SK-N-SH (cell line): ENCODE measurements at regions not wholly inside any gene's neighbourhood (a gene's known extent, or its start where the extent isn't known, plus 50 kb on each side); places are given as distances from the start of the nearest gene placed in this dataset.

ENCODE experiments used
- CTCF ChIA-PET: fragments of 300-600, 350-600 bp; formaldehyde crosslinking; extraction: SDS; loops from one replicate; lab custom pipeline; 2021; lab: Yijun Ruan, JAX
- POLR2A ChIA-PET: fragments of 350-600 bp; sonication (Branson Sonifier 250); formaldehyde crosslinking; extraction: SDS; loops from one replicate; lab custom pipeline; 2020; ENCODE audit warnings: antibody characterized with exemption, inconsistent platforms; lab: Yijun Ruan, JAX
- DNase-seq: peaks from one replicate; pipeline ENCODE4 v3.0.0; 2012
- H2AFZ ChIP-seq: fragments of 200-600 bp; sonication (generic); 2 replicates; pipeline ENCODE4 v1.8.1; 2016; ENCODE audit warnings: antibody characterized with exemption, mild to moderate bottlenecking, low read depth
- H3F3A ChIP-seq: fragments of 200-600 bp; sonication (generic); replicated peaks from 2 replicates; pipeline ENCODE3; 2016; ENCODE audit warnings: antibody characterized with exemption, mild to moderate bottlenecking; ENCODE audit not compliant: insufficient read depth
- H3K27ac ChIP-seq, 2 experiments: fragments of 200-500 bp in 1 of 2; fragments of 200-600 bp in 1 of 2; sonication (Bioruptor generic) in 1 of 2; sonication (generic), shearing (Covaris generic) in 1 of 2; 2 replicates each; pipeline versions ENCODE4 v1.5.1 to v1.6.1; 2014 to 2016; ENCODE audit warnings: low read depth in 2 of 2, inconsistent platforms in 1 of 2, low read length in 1 of 2, mild to moderate bottlenecking in 1 of 2, mixed read lengths in 1 of 2
- H3K27me3 ChIP-seq: fragments of 200-600 bp; sonication (generic), shearing (Covaris generic); 2 replicates; pipeline ENCODE4 v1.6.1; 2016; ENCODE audit warnings: mixed run types; ENCODE audit not compliant: insufficient read depth
- H3K36me3 ChIP-seq, 2 experiments: fragments of 200-500 bp in 1 of 2; fragments of 200-600 bp in 1 of 2; sonication (Bioruptor generic) in 1 of 2; sonication (generic) in 1 of 2; replicated peaks in 1 of 2; 2 replicates each; pipeline versions ENCODE3 to v1.5.1; 2014 to 2016; ENCODE audit warnings: low read length in 1 of 2, mild to moderate bottlenecking in 1 of 2; ENCODE audit not compliant: insufficient read depth in 2 of 2, control insufficient read depth in 1 of 2
- H3K4me1 ChIP-seq, 2 experiments: fragments of 200-500 bp in 1 of 2; fragments of 200-600 bp in 1 of 2; sonication (Bioruptor generic) in 1 of 2; sonication (generic), shearing (Covaris generic) in 1 of 2; 2 replicates each; pipeline versions ENCODE4 v1.5.1 to v1.6.1; 2014 to 2016; ENCODE audit warnings: low read depth in 1 of 2, low read length in 1 of 2, mixed run types in 1 of 2; ENCODE audit not compliant: insufficient read depth in 2 of 2, control insufficient read depth in 1 of 2
- H3K4me2 ChIP-seq: fragments of 200-600 bp; sonication (generic), shearing (Covaris generic); 2 replicates; pipeline ENCODE4 v1.6.1; 2017; ENCODE audit warnings: mixed run types
- H3K4me3 ChIP-seq, 2 experiments: fragments of 200-500 bp in 1 of 2; fragments of 200-600 bp in 1 of 2; sonication (Bioruptor generic) in 1 of 2; sonication (generic), shearing (Covaris generic) in 1 of 2; 2 replicates each; pipeline versions ENCODE4 v1.5.1 to v1.8.1; 2014 to 2016; ENCODE audit warnings: low read depth in 2 of 2, inconsistent platforms in 1 of 2, low read length in 1 of 2, mild to moderate bottlenecking in 1 of 2, mixed read lengths in 1 of 2, moderate library complexity in 1 of 2
- H3K79me2 ChIP-seq: fragments of 200-600 bp; sonication (generic); 2 replicates; pipeline ENCODE4 v1.8.1; 2017; ENCODE audit warnings: mild to moderate bottlenecking; ENCODE audit not compliant: insufficient read depth
- H3K9ac ChIP-seq: fragments of 200-600 bp; sonication (generic); 2 replicates; pipeline ENCODE4 v1.6.1; 2017; ENCODE audit warnings: mixed run types
- H3K9me2 ChIP-seq: fragments of 200-600 bp; sonication (generic); 2 replicates; pipeline ENCODE4 v1.6.1; 2017; ENCODE audit warnings: mixed run types
- H3K9me3 ChIP-seq: fragments of 200-600 bp; sonication (generic); 2 replicates; pipeline ENCODE4 v1.6.1; 2017; ENCODE audit warnings: mixed run types, mild to moderate bottlenecking, moderate library complexity
- H4K20me1 ChIP-seq: fragments of 200-600 bp; sonication (generic); 2 replicates; pipeline ENCODE4 v1.6.1; 2017; ENCODE audit warnings: mild to moderate bottlenecking, mixed run types; ENCODE audit not compliant: insufficient read depth
- EZH2phosphoT487 ChIP-seq: fragments of 200-600 bp; sonication (generic); IDR thresholded peaks from 2 replicates; pipeline ENCODE4 v1.6.1; 2017; ENCODE audit warnings: low read depth, mixed run types, mild to moderate bottlenecking, antibody characterized with exemption, moderate library complexity, borderline replicate concordance
- GABPA ChIP-seq: IDR thresholded peaks from 2 replicates; pipeline ENCODE4 v1.4.0; 2012; ENCODE audit warnings: low read depth, mild to moderate bottlenecking
- GATA2 ChIP-seq: sonication (generic); formaldehyde crosslinking; IDR thresholded peaks from 2 replicates; pipeline ENCODE4 v1.5.0; 2020; ENCODE audit warnings: mild to moderate bottlenecking, missing genetic modification reagents
- IRF3 ChIP-seq: fragments of 150-350 bp; IDR thresholded peaks from 2 replicates; pipeline ENCODE4 v1.6.1; 2016; ENCODE audit warnings: mild to moderate bottlenecking, low read depth, low read length
- MAX ChIP-seq: IDR thresholded peaks from 2 replicates; pipeline ENCODE4 v1.4.0; 2012; ENCODE audit warnings: low read depth
- YY1 ChIP-seq: IDR thresholded peaks from 2 replicates; pipeline ENCODE4 v1.4.0; 2012; ENCODE audit warnings: low read depth, mild to moderate bottlenecking
- ZBTB33 ChIP-seq: IDR thresholded peaks from 2 replicates; pipeline ENCODE4 v1.4.0; 2012; ENCODE audit warnings: low read depth, borderline replicate concordance
- WGBS: methylation state at CpG from one replicate; pipeline ENCODE4 v1.1.6; 2017; ENCODE audit warnings: low lambda C conversion rate; 5-methylcytosine and 5-hydroxymethylcytosine counted together

- DNase-seq = no peak
- Histone ChIP-seq H3K27me3 (no peaks in the 10 kb centered on the region), H3K4me2 (no peak overlapping the region), H3K36me3 (no peaks in the 10 kb centered on the region), H3K9me2 (no peaks in the 10 kb centered on the region), H3K27ac (no peak overlapping the region; a peak in 1 of 4 replicates), H2AFZ (no peak overlapping the region), H3F3A (no peaks in the 10 kb centered on the region), H3K79me2 (no peaks in the 10 kb centered on the region), H3K4me1 (peaks cover 0 to 21% of the 10 kb centered on the region in 2 experiments; a peak in 2 of 4 replicates), H4K20me1 (no peaks in the 10 kb centered on the region)
- 91% methylated on average over 3 of the region's 3 CpGs for WGBS
- POLR2A ChIA-PET = no interaction called here
- CTCF ChIA-PET = no interaction called here
- no peak for TF ChIP-seq GABPA
- TF ChIP-seq EZH2phosphoT487 = no peak
- TF ChIP-seq YY1 = no peak
- no peak for TF ChIP-seq ZBTB33
- TF ChIP-seq GATA2 (CRISPR knock-in tag) = no peak
- TF ChIP-seq, all 33 proteins: peak for 0
- H3K9ac ChIP-seq = no peak overlapping the region
- no peak overlapping the region for H3K4me3 ChIP-seq
- no peaks in the 10 kb centered on the region for H3K9me3 ChIP-seq
Measured at GRCh38 chr2:182545420-182546167, 118.8 kb upstream of the PDE1A start.

GRCh38 chr2:182548031-182548950 lies 121.5 kb upstream of the PDE1A start:
- H3K36me3 ChIP-seq = no peaks in the 10 kb centered on the region
- peak overlapping the region in 1 of 2 experiments; percentile 47; a peak in 1 of 4 replicates for H3K27ac ChIP-seq
- ChIA-PET POLR2A (no interaction called here), CTCF (interaction anchor here (0.5 kb wide), 1 partner anchor 462 kb away, joined by 3 read pairs; no protein-coding TSS in a partner anchor)
- H3K4me3 ChIP-seq = no peak overlapping the region
- 0 out of 2 replicates have a peak overlapping the region, but pooled peaks have one; percentile 24 for H2AFZ ChIP-seq
- H3K4me1 ChIP-seq = peaks cover 0 to 17% of the 10 kb centered on the region in 2 experiments; a peak in 2 of 4 replicates
- H3K4me2 ChIP-seq = no peak overlapping the region
- H3K9ac ChIP-seq = no peak overlapping the region
- H3K9me2 ChIP-seq = no peaks in the 10 kb centered on the region
- no peaks in the 10 kb centered on the region for H3K27me3 ChIP-seq
- 83% methylated on average over 7 of the region's 7 CpGs for WGBS
- DNase-seq = no peak
- H3K9me3 ChIP-seq = no peaks in the 10 kb centered on the region
- H3F3A ChIP-seq = no peaks in the 10 kb centered on the region
- H4K20me1 ChIP-seq = no peaks in the 10 kb centered on the region
- TF ChIP-seq GABPA (no peak), MAX (no peak), IRF3 (no peak)
- TF ChIP-seq, all 33 proteins: peak for 0
- H3K79me2 ChIP-seq = no peaks in the 10 kb centered on the region
